ENCODE measurements at regions not wholly inside any gene's neighbourhood (a gene's known extent, or its start where the extent isn't known, plus 50 kb on each side); places are given as distances from the start of the nearest gene placed in this dataset.

DNA sequence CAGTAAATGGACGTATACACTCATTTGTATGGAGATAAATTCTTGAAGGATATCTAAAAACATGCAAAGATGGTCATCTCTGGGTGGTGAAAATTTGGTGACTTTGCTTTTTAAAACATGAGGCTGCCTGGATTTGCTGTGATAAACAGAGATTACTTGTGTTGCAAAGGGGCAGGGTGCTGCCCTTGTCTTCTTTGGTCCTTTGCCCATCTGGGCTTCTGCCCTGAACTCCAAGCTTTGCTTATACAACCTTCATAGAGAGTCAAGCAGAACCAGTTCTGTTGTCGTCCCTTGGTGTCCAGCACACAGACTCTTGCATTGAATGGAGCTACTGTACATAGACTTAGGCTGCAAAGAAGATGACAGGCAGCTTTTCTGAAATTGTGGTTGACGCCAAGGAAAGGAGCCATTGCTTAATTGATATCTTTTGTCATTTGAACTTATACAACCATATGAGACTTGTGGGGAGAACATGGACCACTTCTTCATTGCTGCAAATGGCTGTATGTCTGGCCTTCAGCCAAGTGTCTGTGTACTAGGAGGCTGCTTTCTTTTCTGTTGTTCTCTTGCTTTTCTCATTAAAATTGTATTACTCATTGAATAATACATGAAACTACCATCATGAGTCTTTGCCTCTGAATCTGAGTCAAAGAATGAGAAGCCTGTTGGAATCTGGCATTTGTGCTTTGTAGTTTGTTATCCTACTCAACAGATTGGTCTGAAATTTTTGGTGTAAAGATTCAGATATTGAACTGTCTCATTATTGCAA lies 152.5 kb downstream of the DMRT2 start:
- DNase-seq, result no peak

DNA sequence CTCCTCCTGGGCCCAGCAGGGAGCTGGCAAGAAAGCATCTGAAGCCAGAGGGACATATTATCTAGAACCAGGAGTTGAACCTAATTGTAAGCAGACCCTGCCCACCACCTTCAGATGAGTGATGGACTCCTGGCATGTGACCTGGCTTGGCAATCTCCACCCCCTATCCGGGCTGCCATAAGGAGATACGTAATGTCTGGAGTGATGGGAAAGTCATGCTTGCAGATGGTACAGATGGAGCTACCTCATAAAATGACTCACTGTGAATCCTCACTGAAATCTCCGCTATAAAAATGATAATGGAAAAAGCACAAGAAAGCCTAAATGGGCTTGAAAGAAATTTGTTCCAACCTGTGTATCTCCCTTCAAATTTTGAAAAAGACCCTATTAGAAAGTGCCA lies 157.5 kb downstream of the DMRT2 start:
- no peak for DNase-seq

GRCh38 chr9:1208157-1208556 lies 158.0 kb downstream of the DMRT2 start:
- DNase-seq, result no peak

DNA sequence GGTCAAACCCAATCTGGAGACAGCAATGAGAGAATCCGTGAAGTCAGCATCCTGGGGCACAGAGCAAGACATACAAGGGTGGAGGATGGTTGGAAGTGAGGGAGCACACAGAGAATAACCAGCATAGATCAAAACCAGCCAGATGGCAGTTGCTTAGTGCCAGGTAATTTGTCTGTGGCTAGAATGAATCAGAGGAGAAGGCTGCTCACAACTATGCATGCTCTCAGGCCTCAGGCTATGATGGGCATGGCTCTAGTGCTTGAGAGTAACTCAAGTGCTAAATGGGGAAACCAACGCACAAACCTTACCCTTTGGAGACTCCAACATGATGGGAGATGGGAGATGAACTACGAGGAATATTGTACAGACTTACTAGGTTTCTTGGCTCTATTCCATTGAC lies 160.8 kb downstream of the DMRT2 start:
- DNase-seq, result no peak

- no peak for DNase-seq
These were observed 166.4 kb downstream of the DMRT2 start for GRCh38 chr9:1216532-1216931.

GRCh38 chr9:1217076-1217475 lies 166.9 kb downstream of the DMRT2 start:
- no peak for DNase-seq

DNA sequence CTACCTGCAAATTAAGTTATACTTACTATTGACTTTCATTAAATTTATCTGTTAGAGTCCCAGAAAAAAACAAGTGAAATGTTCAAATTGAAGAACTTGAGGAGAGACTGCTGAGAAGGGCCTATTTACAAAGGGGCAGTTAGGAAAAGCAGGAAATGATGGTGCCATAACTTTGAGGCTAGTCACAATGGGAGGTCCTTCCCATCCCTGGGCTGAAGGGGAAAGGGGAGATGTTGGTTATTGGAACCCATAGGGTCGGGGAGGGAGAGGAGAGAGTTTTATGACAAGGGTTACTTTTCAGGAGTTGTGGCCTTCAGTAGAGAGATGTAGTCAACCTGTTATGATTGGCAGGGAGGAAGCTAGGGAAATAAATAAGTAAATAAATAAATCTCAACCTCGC lies 169.1 kb downstream of the DMRT2 start:
- DNase-seq, result no peak

- DNase-seq, result no peak
These were observed 171.1 kb downstream of the DMRT2 start for GRCh38 chr9:1221298-1221697.

GRCh38 chr9:1222511-1222910 lies 172.4 kb downstream of the DMRT2 start:
- no peak for DNase-seq

- DNase-seq, result no peak
These were observed 182.1 kb downstream of the DMRT2 start for GRCh38 chr9:1231998-1232919.

DNA sequence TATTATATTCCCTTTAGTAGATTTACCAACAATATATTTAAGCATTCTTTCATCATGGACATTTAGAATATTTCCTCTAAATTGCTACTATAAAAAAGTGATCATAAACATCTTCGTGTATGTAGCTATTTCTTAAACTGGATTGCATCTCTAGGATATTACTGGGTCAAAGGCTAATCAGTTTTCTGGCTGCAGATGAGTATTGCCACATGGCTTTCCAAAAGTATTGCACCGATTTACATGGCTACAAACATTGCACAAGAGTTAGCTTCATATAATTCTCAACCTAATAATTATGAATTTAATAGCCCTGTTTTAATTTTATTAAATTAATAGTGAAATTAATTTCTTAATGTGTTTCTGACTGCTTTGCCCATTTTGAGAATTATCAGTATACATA lies 183.4 kb downstream of the DMRT2 start:
- DNase-seq, result no peak

GRCh38 chr9:1235650-1236049 lies 185.5 kb downstream of the DMRT2 start:
- DNase-seq, result no peak

GRCh38 chr9:1236061-1236460 lies 185.9 kb downstream of the DMRT2 start:
- DNase-seq, result no peak

DNA sequence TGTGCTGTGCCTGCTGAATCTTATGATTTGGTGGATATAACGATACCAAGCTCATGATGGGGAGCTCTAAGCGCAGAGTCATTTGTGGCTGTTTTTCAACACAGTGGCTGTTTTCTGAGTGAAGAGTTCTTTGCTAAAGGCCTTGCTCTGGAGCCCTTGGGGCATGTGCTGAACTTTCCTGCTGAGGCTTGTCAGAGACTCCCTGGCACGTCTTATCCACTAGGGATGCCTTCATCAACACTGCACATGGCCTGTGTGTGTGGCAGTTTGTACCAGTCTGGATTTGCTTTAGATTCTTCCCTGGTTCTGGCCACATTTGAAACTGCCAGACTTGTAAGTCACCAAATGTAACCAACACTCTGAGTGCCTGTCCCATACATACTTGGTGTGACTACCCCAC lies 188.2 kb downstream of the DMRT2 start:
- no peak for DNase-seq

DNA sequence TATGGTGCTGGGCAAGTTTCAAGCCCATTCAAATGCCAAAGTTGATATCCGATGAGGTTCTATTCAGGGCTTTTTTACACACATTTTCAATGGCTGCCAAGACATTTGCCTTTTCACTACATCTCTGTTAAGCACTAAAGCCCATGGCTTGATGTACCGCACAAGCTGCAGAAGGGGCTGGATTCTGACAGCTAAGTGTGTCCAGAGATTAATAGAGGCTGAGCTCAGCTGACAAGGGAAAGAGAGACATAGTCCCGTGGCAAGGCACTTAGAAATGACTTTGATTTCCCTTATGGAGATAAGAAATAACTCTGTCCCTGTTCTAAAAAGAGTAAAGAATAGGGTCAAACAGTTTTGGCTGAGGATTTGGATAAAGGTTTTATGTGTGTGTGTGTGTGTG lies 198.6 kb downstream of the DMRT2 start:
- no peak for DNase-seq

GRCh38 chr9:1253064-1253979 lies 203.2 kb downstream of the DMRT2 start:
- DNase-seq, result no peak

GRCh38 chr9:1254071-1254470 lies 203.9 kb downstream of the DMRT2 start:
- DNase-seq, result no peak

GRCh38 chr9:1256178-1256577 lies 206.0 kb downstream of the DMRT2 start:
- no peak for DNase-seq

DNA sequence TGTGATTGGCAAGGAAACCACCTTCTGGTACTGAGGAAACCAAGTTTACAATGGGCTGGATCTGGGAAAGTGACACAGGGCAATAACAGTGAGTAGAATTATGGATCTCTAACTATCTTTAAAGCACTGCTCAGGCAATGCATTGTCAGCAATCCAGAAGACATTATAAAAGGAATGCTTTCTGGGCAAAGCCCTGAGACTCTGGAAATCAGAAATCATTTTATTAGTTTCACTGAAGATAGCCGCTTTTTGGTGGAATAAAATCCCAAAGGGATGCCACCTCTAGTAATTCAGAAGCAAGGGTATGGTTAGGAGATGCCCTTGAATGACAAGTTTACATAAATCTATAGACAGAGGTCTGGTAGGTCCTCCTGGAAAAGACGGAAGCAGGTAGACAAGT lies 211.1 kb downstream of the DMRT2 start:
- no peak for DNase-seq

DNA sequence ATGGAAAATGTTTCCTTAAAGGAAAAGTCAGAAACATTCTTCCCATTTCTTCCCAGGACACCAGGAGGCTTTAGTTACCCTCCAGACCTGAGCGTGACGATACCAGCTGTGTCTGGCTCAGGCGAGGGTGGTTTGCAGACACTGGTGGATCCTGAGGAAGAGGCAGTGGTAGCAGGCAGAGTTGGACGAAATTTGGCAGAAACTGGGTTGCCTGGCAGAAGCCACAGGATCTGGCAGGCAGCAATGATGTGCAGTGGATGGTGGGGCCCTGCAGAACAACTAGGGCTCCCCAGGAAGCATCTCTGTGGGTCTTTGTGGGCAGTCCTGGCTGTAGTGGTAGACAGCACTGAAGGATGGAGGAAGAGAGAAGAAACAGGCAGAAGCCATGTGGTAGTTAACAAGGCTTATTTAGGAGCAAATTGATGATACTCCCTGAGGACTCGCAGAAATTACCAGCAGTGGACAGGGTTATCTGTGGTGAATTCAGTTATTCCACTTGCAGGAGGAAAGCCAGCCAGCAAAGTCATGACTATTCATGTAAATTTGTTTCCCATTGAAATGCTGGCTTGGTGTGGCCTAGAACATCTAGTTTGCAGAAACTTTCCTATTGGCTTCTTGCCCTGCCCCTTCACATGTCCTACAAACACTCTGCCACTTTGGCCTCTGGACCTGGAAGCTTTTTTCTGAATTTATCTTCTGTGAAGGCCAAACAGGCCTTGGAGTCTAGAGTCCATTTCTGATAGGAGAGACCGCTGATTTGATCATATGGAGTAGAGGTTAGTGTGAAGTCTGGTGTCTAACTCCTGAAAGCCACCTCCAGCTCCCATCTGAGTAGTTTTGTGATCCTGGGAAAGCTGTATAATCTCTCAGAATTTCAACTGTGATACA lies 212.0 kb downstream of the DMRT2 start:
- DNase-seq, result no peak

GRCh38 chr9:1267141-1267570 lies 217.0 kb downstream of the DMRT2 start:
- DNase-seq, result no peak

DNA sequence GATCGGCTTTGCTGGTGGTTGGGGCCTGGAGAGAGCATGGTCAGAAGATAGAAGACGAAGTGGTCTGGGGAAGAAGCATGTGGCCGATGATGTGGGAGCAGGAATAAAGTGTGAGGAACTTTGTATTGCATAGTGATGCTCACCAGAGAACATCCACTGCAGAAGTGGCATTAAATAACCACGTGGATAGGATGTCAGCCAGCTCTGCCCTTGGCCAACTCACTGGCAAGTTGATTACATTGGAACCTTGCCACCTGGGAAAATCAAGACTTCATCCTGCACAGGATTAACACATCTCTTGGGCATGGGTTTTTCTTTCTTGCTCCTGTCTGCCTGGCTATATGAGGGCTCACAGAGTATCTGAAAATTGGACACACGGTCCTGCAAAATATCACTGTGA lies 217.4 kb downstream of the DMRT2 start:
- no peak for DNase-seq
